ENCODE measurements at regions not wholly inside any gene's neighbourhood (a gene's known extent, or its start where the extent isn't known, plus 50 kb on each side); places are given as distances from the start of the nearest gene placed in this dataset.
"Not testable (repeated sequence)": the region's sequence is repeated elsewhere in the genome, so short reads cannot be mapped to it uniquely, and the experiment has no call there.

DNA sequence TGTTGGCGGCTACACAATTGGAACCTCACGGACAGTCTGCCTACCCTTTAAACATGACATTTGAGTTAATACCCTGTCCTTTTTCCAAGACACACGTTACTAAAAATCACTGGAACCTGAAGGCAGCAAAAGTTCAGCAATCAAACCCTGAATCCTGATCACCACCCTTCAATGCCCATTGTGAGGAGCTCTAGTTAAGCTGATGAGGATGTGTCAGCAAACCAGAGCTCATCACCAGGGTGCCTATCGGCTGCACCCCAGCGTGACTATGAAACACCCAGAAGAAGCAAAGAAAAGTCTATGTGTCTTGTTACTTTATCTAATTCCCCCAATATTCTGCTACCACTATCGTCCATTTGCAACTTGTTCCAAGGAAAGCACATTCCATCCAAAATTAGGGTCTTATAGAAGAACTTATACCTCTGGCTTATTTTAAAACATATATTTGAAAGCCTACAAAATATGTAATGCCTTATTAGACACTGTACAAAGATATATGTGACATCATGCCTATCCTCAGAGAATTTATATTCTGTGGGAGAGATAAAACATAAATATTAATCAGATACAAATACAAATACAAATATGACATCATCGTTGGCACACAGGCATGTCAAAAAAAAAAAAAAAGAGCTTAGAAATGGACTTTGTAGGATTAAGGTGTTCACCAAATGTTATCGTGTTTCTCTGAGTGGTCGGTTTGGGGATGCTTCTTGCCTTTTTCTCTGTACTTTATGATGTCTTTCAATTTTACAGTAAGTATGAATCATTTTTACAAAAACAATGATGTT is 219.7 kb upstream of the SETMAR start:
- POLR2A ChIA-PET: no interaction called here
- CTCF ChIA-PET: interaction anchor here (1.4 to 1.5 kb wide), 2 partner anchors 11 to 206 kb away, joined by 3 read pairs; no protein-coding TSS in a partner anchor
- no peak for DNase-seq (ENCODE audit: extremely low spot score)
- TF ChIP-seq, protein P1, sequence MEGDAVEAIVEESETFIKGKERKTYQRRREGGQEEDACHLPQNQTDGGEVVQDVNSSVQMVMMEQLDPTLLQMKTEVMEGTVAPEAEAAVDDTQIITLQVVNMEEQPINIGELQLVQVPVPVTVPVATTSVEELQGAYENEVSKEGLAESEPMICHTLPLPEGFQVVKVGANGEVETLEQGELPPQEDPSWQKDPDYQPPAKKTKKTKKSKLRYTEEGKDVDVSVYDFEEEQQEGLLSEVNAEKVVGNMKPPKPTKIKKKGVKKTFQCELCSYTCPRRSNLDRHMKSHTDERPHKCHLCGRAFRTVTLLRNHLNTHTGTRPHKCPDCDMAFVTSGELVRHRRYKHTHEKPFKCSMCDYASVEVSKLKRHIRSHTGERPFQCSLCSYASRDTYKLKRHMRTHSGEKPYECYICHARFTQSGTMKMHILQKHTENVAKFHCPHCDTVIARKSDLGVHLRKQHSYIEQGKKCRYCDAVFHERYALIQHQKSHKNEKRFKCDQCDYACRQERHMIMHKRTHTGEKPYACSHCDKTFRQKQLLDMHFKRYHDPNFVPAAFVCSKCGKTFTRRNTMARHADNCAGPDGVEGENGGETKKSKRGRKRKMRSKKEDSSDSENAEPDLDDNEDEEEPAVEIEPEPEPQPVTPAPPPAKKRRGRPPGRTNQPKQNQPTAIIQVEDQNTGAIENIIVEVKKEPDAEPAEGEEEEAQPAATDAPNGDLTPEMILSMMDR (IDR thresholded peaks at IDR 0.05; ENCODE audit: control extremely low read depth, extremely low read depth, low read depth, missing control alignments): no peak

DNA sequence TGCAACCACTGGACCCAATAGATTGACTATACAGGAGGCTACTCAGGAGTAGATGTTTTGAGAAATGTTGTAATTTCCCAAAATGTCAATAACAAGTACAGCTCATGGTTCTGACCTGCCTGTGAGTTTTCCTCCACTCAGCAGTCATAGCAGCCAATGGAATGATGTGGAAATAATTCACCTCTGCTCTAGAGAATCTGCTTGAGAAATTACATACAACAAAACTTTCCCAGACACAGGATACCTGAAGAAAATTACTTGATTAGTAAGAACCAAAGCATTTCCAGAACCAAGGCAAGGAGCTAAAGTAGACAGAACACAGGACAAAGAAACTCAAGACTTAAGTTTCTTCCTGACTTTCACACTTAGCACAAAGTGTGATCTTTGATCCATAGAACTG is 218.9 kb upstream of the SETMAR start:
- CTCF ChIA-PET: interaction anchor here (1.4 kb wide), 1 partner anchor 10 kb away, joined by 3 read pairs; no protein-coding TSS in a partner anchor
- POLR2A ChIA-PET: no interaction called here
- DNase-seq (ENCODE audit: extremely low spot score): no peak
- TF ChIP-seq, protein P1 (IDR thresholded peaks at IDR 0.05; ENCODE audit: control extremely low read depth, extremely low read depth, low read depth, missing control alignments): no peak

GRCh38 chr3:4086662-4087061 is 216.5 kb upstream of the SETMAR start:
- POLR2A ChIA-PET; CTCF ChIA-PET; DNase-seq (ENCODE audit: extremely low spot score): not testable (repeated sequence)

GRCh38 chr3:4091786-4092185 is 211.4 kb upstream of the SETMAR start:
- POLR2A ChIA-PET: no interaction called here
- TF ChIP-seq, protein P1 (IDR thresholded peaks at IDR 0.05; ENCODE audit: control extremely low read depth, extremely low read depth, low read depth, missing control alignments): no peak
- no peak for DNase-seq (ENCODE audit: extremely low spot score)
- CTCF ChIA-PET: interaction anchor here (1.6 kb wide), 1 partner anchor 10 kb away, joined by 5 read pairs; no protein-coding TSS in a partner anchor

GRCh38 chr3:4097801-4098200 is 205.4 kb upstream of the SETMAR start:
- no peak for DNase-seq (ENCODE audit: extremely low spot score)
- TF ChIP-seq, protein P1 (IDR thresholded peaks at IDR 0.05; ENCODE audit: control extremely low read depth, extremely low read depth, low read depth, missing control alignments): no peak
- ChIA-PET POLR2A (no interaction called here), CTCF (interaction anchor here (0.9 kb wide), 1 partner anchor 16 kb away, joined by 3 read pairs; no protein-coding TSS in a partner anchor)

- ChIA-PET POLR2A (no interaction called here), CTCF (no interaction called here)
- TF ChIP-seq, protein P1 (IDR thresholded peaks at IDR 0.05; ENCODE audit: control extremely low read depth, extremely low read depth, low read depth, missing control alignments): no peak
Observed at GRCh38 chr3:4099607-4100006, 203.6 kb upstream of the SETMAR start.

DNA sequence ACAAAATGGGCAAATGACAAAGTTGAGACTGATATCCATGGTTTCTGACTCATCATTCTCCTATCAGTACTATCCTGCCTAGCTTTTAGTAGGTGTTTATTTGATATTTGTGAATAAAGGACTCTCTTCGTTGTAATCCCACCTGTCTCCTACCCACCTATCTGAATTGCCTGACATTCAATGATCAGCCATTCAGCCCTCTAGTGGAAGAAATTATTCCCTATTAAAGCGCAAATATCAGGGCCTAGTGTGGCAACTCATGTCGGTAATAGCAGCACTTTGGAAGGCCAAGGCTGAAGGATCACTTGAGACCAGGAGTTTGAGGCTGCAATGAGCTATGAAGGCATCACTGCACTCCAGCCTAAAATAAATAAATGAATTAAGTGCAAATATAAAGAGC is 195.7 kb upstream of the SETMAR start:
- ChIA-PET POLR2A (no interaction called here), CTCF (interaction anchor here (1.1 to 1.6 kb wide), 4 partner anchors 12 to 906 kb away, joined by 3 to 7 read pairs (median 4); no protein-coding TSS in a partner anchor)
- DNase-seq (ENCODE audit: extremely low spot score): no peak
- TF ChIP-seq, protein P1 (IDR thresholded peaks at IDR 0.05; ENCODE audit: control extremely low read depth, extremely low read depth, low read depth, missing control alignments): no peak

More at GRCh38 chr3:4099607-4100006, 203.6 kb upstream of the SETMAR start:
- no peak for DNase-seq (ENCODE audit: extremely low spot score)
